Stimulated activated memory B cell treated with anti-CD40 and anti-IgM and Interleukin-4, amounts not matched to agents 10 μg/mL and 1 μg/mL and 100 μg/mL, for 72 hours (primary cell): ENCODE measurements at regions not wholly inside any gene's neighbourhood (a gene's known extent, or its start where the extent isn't known, plus 50 kb on each side); places are given as distances from the start of the nearest gene placed in this dataset.
"Not testable (repeated sequence)": the region's sequence is repeated elsewhere in the genome, so short reads cannot be mapped to it uniquely, and the experiment has no call there.

Experiments
- ATAC-seq: fragments of 150-1000 bp; cut with Tn5 transposase; 2 replicates; pipeline ENCODE4 v1.10.0; 2021
- H3K27ac Mint-ChIP-seq: one replicate; pipeline ENCODE4 v1.8.0; 2022; ENCODE audit warnings: mild to moderate bottlenecking, mixed read lengths
- H3K27me3 Mint-ChIP-seq: one replicate; pipeline ENCODE4 v1.8.0; 2022; ENCODE audit warnings: mixed read lengths
- H3K36me3 Mint-ChIP-seq: one replicate; pipeline ENCODE4 v1.8.0; 2022; ENCODE audit warnings: mixed read lengths
- H3K4me1 Mint-ChIP-seq: one replicate; pipeline ENCODE4 v1.8.0; 2022; ENCODE audit warnings: mixed read lengths
- H3K4me3 Mint-ChIP-seq: one replicate; pipeline ENCODE4 v1.8.0; 2022; ENCODE audit warnings: mild to moderate bottlenecking, moderate library complexity, mixed read lengths
- H3K9me3 Mint-ChIP-seq: one replicate; pipeline ENCODE4 v1.8.0; 2022; ENCODE audit warnings: mixed read lengths

- H3K27me3 Mint-ChIP-seq = no peaks in the 10 kb centered on the region
- no peaks in the 10 kb centered on the region for H3K36me3 Mint-ChIP-seq
- ATAC-seq = no peak
- peaks cover 5% of the 10 kb centered on the region for H3K9me3 Mint-ChIP-seq
- no peak overlapping the region for H3K4me3 Mint-ChIP-seq
- no peak overlapping the region for H3K27ac Mint-ChIP-seq
- no peaks in the 10 kb centered on the region for H3K4me1 Mint-ChIP-seq
Observed at GRCh38 chr13:69287050-69287698, 820.5 kb upstream of the ATXN8OS start.

GRCh38 chr13:69283837-69284236, 823.8 kb upstream of the ATXN8OS start:
- Mint-ChIP-seq H3K4me3 (no peak overlapping the region), H3K4me1 (no peaks in the 10 kb centered on the region), H3K36me3 (no peaks in the 10 kb centered on the region), H3K9me3 (peaks cover 8% of the 10 kb centered on the region), H3K27ac (no peak overlapping the region), H3K27me3 (no peaks in the 10 kb centered on the region)
- ATAC-seq = no peak

GRCh38 chr13:69283301-69283700, 824.3 kb upstream of the ATXN8OS start:
- H3K9me3 Mint-ChIP-seq = peaks cover 8% of the 10 kb centered on the region
- H3K27me3 Mint-ChIP-seq = no peaks in the 10 kb centered on the region
- H3K4me1 Mint-ChIP-seq = no peaks in the 10 kb centered on the region
- no peak overlapping the region for H3K27ac Mint-ChIP-seq
- no peaks in the 10 kb centered on the region for H3K36me3 Mint-ChIP-seq
- no peak overlapping the region for H3K4me3 Mint-ChIP-seq
- no peak for ATAC-seq

- Mint-ChIP-seq H3K27me3 (no peaks in the 10 kb centered on the region), H3K4me1 (no peaks in the 10 kb centered on the region), H3K9me3 (peaks cover 8% of the 10 kb centered on the region), H3K36me3 (no peaks in the 10 kb centered on the region), H3K4me3 (no peak overlapping the region), H3K27ac (no peak overlapping the region)
- ATAC-seq = no peak
Observed at GRCh38 chr13:69280399-69280798, 827.2 kb upstream of the ATXN8OS start.

- H3K27ac Mint-ChIP-seq = no peak overlapping the region
- no peak for ATAC-seq
- no peaks in the 10 kb centered on the region for H3K27me3 Mint-ChIP-seq
- H3K9me3 Mint-ChIP-seq = peaks cover 8% of the 10 kb centered on the region
- no peaks in the 10 kb centered on the region for H3K36me3 Mint-ChIP-seq
- H3K4me1 Mint-ChIP-seq = no peaks in the 10 kb centered on the region
- no peak overlapping the region for H3K4me3 Mint-ChIP-seq
Observed at GRCh38 chr13:69279213-69279612, 828.4 kb upstream of the ATXN8OS start.

GRCh38 chr13:69274231-69274630, 833.4 kb upstream of the ATXN8OS start:
- no peaks in the 10 kb centered on the region for H3K27me3 Mint-ChIP-seq
- no peaks in the 10 kb centered on the region for H3K4me1 Mint-ChIP-seq
- no peaks in the 10 kb centered on the region for H3K9me3 Mint-ChIP-seq
- no peaks in the 10 kb centered on the region for H3K36me3 Mint-ChIP-seq
- ATAC-seq = no peak
- H3K27ac Mint-ChIP-seq = no peak overlapping the region
- H3K4me3 Mint-ChIP-seq = no peak overlapping the region

- no peaks in the 10 kb centered on the region for H3K27me3 Mint-ChIP-seq
- H3K27ac Mint-ChIP-seq = no peak overlapping the region
- no peaks in the 10 kb centered on the region for H3K4me1 Mint-ChIP-seq
- peaks cover 5% of the 10 kb centered on the region for H3K9me3 Mint-ChIP-seq
- H3K4me3 Mint-ChIP-seq = no peak overlapping the region
- peak; percentile 36 for ATAC-seq
- H3K36me3 Mint-ChIP-seq = no peaks in the 10 kb centered on the region
Observed at GRCh38 chr13:69264362-69265334, 843.0 kb upstream of the ATXN8OS start.

- ATAC-seq = no peak
- Mint-ChIP-seq H3K36me3 (no peaks in the 10 kb centered on the region), H3K27ac (no peak overlapping the region), H3K9me3 (no peaks in the 10 kb centered on the region), H3K27me3 (no peaks in the 10 kb centered on the region), H3K4me3 (no peak overlapping the region), H3K4me1 (no peaks in the 10 kb centered on the region)
Observed at GRCh38 chr13:69243366-69243765, 864.3 kb upstream of the ATXN8OS start.

- H3K9me3 Mint-ChIP-seq = peaks cover 2% of the 10 kb centered on the region
- no peaks in the 10 kb centered on the region for H3K27me3 Mint-ChIP-seq
- H3K36me3 Mint-ChIP-seq = no peaks in the 10 kb centered on the region
- no peaks in the 10 kb centered on the region for H3K4me1 Mint-ChIP-seq
- ATAC-seq = no peak
- no peak overlapping the region for H3K4me3 Mint-ChIP-seq
- H3K27ac Mint-ChIP-seq = no peak overlapping the region
Observed at GRCh38 chr13:69234171-69234570, 873.5 kb upstream of the ATXN8OS start.

- no peak overlapping the region for H3K27ac Mint-ChIP-seq
- no peaks in the 10 kb centered on the region for H3K36me3 Mint-ChIP-seq
- no peaks in the 10 kb centered on the region for H3K27me3 Mint-ChIP-seq
- peaks cover 9% of the 10 kb centered on the region for H3K9me3 Mint-ChIP-seq
- H3K4me3 Mint-ChIP-seq = no peak overlapping the region
- no peak for ATAC-seq
- H3K4me1 Mint-ChIP-seq = no peaks in the 10 kb centered on the region
Observed at GRCh38 chr13:69226427-69226826, 881.2 kb upstream of the ATXN8OS start.

GRCh38 chr13:69221633-69222498, 885.8 kb upstream of the ATXN8OS start:
- not testable (repeated sequence) for ATAC-seq, H3K36me3 Mint-ChIP-seq, H3K27ac Mint-ChIP-seq, H3K27me3 Mint-ChIP-seq, H3K4me1 Mint-ChIP-seq, H3K9me3 Mint-ChIP-seq, H3K4me3 Mint-ChIP-seq

- no peak for ATAC-seq
- Mint-ChIP-seq H3K4me1 (no peaks in the 10 kb centered on the region), H3K9me3 (peaks cover 2% of the 10 kb centered on the region), H3K4me3 (no peak overlapping the region), H3K27me3 (no peaks in the 10 kb centered on the region), H3K27ac (no peak overlapping the region), H3K36me3 (no peaks in the 10 kb centered on the region)
Observed at GRCh38 chr13:69213396-69213795, 894.2 kb upstream of the ATXN8OS start.

- Mint-ChIP-seq H3K27me3 (no peaks in the 10 kb centered on the region), H3K4me1 (no peaks in the 10 kb centered on the region), H3K27ac (no peak overlapping the region), H3K9me3 (no peaks in the 10 kb centered on the region), H3K36me3 (no peaks in the 10 kb centered on the region), H3K4me3 (no peak overlapping the region)
- ATAC-seq = no peak
Observed at GRCh38 chr13:69204620-69205019, 903.0 kb upstream of the ATXN8OS start.

GRCh38 chr13:69202996-69203395, 904.6 kb upstream of the ATXN8OS start:
- Mint-ChIP-seq H3K4me1 (no peaks in the 10 kb centered on the region), H3K27ac (no peak overlapping the region), H3K36me3 (no peaks in the 10 kb centered on the region), H3K9me3 (no peaks in the 10 kb centered on the region), H3K27me3 (no peaks in the 10 kb centered on the region), H3K4me3 (no peak overlapping the region)
- no peak for ATAC-seq

GRCh38 chr13:69199664-69200063, 908.0 kb upstream of the ATXN8OS start:
- no peaks in the 10 kb centered on the region for H3K9me3 Mint-ChIP-seq
- ATAC-seq = no peak
- H3K4me1 Mint-ChIP-seq = no peaks in the 10 kb centered on the region

More at GRCh38 chr13:69199664-69200063, 908.0 kb upstream of the ATXN8OS start:
- no peaks in the 10 kb centered on the region for H3K36me3 Mint-ChIP-seq
- H3K27me3 Mint-ChIP-seq = no peaks in the 10 kb centered on the region
- no peak overlapping the region for H3K4me3 Mint-ChIP-seq
- no peak overlapping the region for H3K27ac Mint-ChIP-seq
